Endothelial cell of umbilical vein (primary cell): ENCODE measurements at regions not wholly inside any gene's neighbourhood (a gene's known extent, or its start where the extent isn't known, plus 50 kb on each side); places are given as distances from the start of the nearest gene placed in this dataset.

Experiments
- BruUV-seq: library from RNA; stranded (reverse); fragments of 400-500 nt; replicated peaks from 2 replicates; lab custom pipeline; 2021; lab: Mats Ljungman, UMichigan
- CTCF ChIA-PET: fragments of 300-600, 350-600 bp; sonication (Branson Sonifier 250); formaldehyde crosslinking; loops from one replicate; lab custom pipeline; 2021; ENCODE audit warnings: antibody characterized with exemption, inconsistent platforms; lab: Charles Lee
- POLR2A ChIA-PET: fragments of 300-600, 350-600 bp; sonication (Branson Sonifier 250); formaldehyde crosslinking; loops from one replicate; lab custom pipeline; 2021; ENCODE audit warnings: antibody characterized with exemption, inconsistent platforms; lab: Charles Lee
- DNase-seq: peaks from one replicate; pipeline ENCODE4 v3.0.0-alpha.2; 2011; ENCODE audit warnings: low read depth, low spot score
- FAIRE-seq: peaks from 2 replicates; lab custom pipeline; 2011; peaks lifted over from hg19 to GRCh38; lab: Jason Lieb, UNC
- H2AFZ ChIP-seq: 2 replicates; pipeline ENCODE4 v1.6.0; 2012; ENCODE audit warnings: low read depth, low read length, control low read depth, inconsistent platforms
- H3K27ac ChIP-seq: 2 replicates; pipeline ENCODE4 v1.5.1; 2011; ENCODE audit warnings: low read depth, mild to moderate bottlenecking, control low read depth, low read length, moderate library complexity; ENCODE audit not compliant: insufficient read depth
- H3K27me3 ChIP-seq, 2 experiments: 2 replicates each; pipeline versions ENCODE4 v1.6.0 to v1.6.1; 2011; ENCODE audit warnings: low read length in 2 of 2, mixed read lengths in 1 of 2; ENCODE audit not compliant: control insufficient read depth in 2 of 2, insufficient read depth in 2 of 2
- H3K36me3 ChIP-seq, 2 experiments: 2 replicates in 1 of 2; 3 replicates in 1 of 2; pipeline ENCODE4 v1.5.1; 2011; ENCODE audit warnings: low read length in 2 of 2, mild to moderate bottlenecking in 1 of 2, moderate library complexity in 1 of 2; ENCODE audit not compliant: control insufficient read depth in 2 of 2, insufficient read depth in 2 of 2; ENCODE audit errors: extremely low read depth in 1 of 2
- H3K4me1 ChIP-seq: 3 replicates; pipeline ENCODE4 v1.5.1; 2011; ENCODE audit warnings: mild to moderate bottlenecking, low read length; ENCODE audit not compliant: control insufficient read depth, insufficient read depth; ENCODE audit errors: extremely low read depth
- H3K4me2 ChIP-seq: 2 replicates; pipeline ENCODE4 v1.6.1; 2011; ENCODE audit warnings: low read length, control low read depth, mixed read lengths; ENCODE audit not compliant: insufficient read depth
- H3K4me3 ChIP-seq, 3 experiments: fragments of 200-600 bp in 1 of 3; sonication (generic), shearing (Covaris generic) in 1 of 3; replicated peaks in 1 of 3; 2 replicates each; pipeline ENCODE4 v1.5.1; 2011 to 2016; ENCODE audit warnings: control low read depth in 3 of 3, low read length in 3 of 3, mild to moderate bottlenecking in 2 of 3, inconsistent platforms in 1 of 3, low read depth in 1 of 3, moderate library complexity in 1 of 3; ENCODE audit not compliant: insufficient read depth in 1 of 3
- H3K79me2 ChIP-seq: 2 replicates; pipeline ENCODE4 v1.6.0; 2012; ENCODE audit warnings: low read length, inconsistent platforms; ENCODE audit not compliant: control insufficient read depth, insufficient read depth
- H3K9ac ChIP-seq: replicated peaks from 2 replicates; pipeline ENCODE3; 2011; ENCODE audit warnings: low read length, control low read depth; ENCODE audit not compliant: insufficient read depth; ENCODE audit errors: extremely low read depth
- H3K9me1 ChIP-seq: replicated peaks from 3 replicates; pipeline ENCODE4 v1.6.0; 2011; ENCODE audit warnings: mild to moderate bottlenecking, low read length; ENCODE audit not compliant: control insufficient read depth, insufficient read depth; ENCODE audit errors: extremely low read depth
- H3K9me3 ChIP-seq: replicated peaks from 2 replicates; pipeline ENCODE4 v1.5.1; 2012; ENCODE audit warnings: low read length, inconsistent platforms; ENCODE audit not compliant: control insufficient read depth, insufficient read depth
- H4K20me1 ChIP-seq: replicated peaks from 2 replicates; pipeline ENCODE3; 2011; ENCODE audit warnings: mild to moderate bottlenecking, low read length; ENCODE audit not compliant: control insufficient read depth, insufficient read depth; ENCODE audit errors: extremely low read depth
- CTCF ChIP-seq, 2 donors: IDR thresholded peaks; 1 replicate in 1 of 2; 2 replicates in 1 of 2; pipeline ENCODE4 v1.5.1; 2011; ENCODE audit warnings: low read length in 2 of 2, mild to moderate bottlenecking in 2 of 2, moderate library complexity in 2 of 2, control low read depth in 1 of 2, inconsistent platforms in 1 of 2, low read depth in 1 of 2; ENCODE audit not compliant: insufficient read depth in 1 of 2; ENCODE audit errors: extremely low read depth in 1 of 2
- EZH2 ChIP-seq: IDR thresholded peaks from 2 replicates; pipeline ENCODE4 v1.6.1; 2012; ENCODE audit warnings: borderline replicate concordance, low read depth, mild to moderate bottlenecking, moderate library complexity, low read length, inconsistent platforms; ENCODE audit not compliant: severe bottlenecking
- FOS ChIP-seq: IDR thresholded peaks from 2 replicates; pipeline ENCODE4 v1.6.1; 2011; ENCODE audit warnings: mild to moderate bottlenecking, low read length, moderate library complexity, borderline replicate concordance; ENCODE audit not compliant: insufficient read depth
- GATA2 ChIP-seq: IDR thresholded peaks from 2 replicates; pipeline ENCODE4 v1.7.0; 2011; ENCODE audit warnings: low read depth, mild to moderate bottlenecking, moderate library complexity, mixed read lengths, low read length; ENCODE audit not compliant: insufficient read length, insufficient read depth
- JUN ChIP-seq: IDR thresholded peaks from 2 replicates; pipeline ENCODE4 v1.6.1; 2011; ENCODE audit warnings: borderline replicate concordance, low read depth; ENCODE audit not compliant: insufficient read length, insufficient read depth
- MAX ChIP-seq: IDR thresholded peaks from 2 replicates; pipeline ENCODE4 v1.6.1; 2011; ENCODE audit not compliant: insufficient read depth, insufficient read length
- MYC ChIP-seq: IDR thresholded peaks from one replicate; pipeline ENCODE4 v1.6.1; 2011; ENCODE audit warnings: mild to moderate bottlenecking, low read depth, low read length
- POLR2A ChIP-seq: IDR thresholded peaks from 2 replicates; pipeline ENCODE4 v1.6.1; 2012; ENCODE audit warnings: low read depth, mild to moderate bottlenecking, control low read depth, low read length
- POLR2AphosphoS5 ChIP-seq: IDR thresholded peaks from 2 replicates; pipeline ENCODE4 v1.6.1; 2012; ENCODE audit warnings: low read depth, mild to moderate bottlenecking, control low read depth, low read length, moderate library complexity; ENCODE audit not compliant: insufficient read depth
- dilution Hi-C: fragments of 300-500 bp; cut with MboI; formaldehyde crosslinking; loops from one replicate; pipeline ENCODE4 v1.15.0; 2019; ENCODE audit warnings: low sequenced_read_pairs; ENCODE audit not compliant: extremely low pct_ligation_motif_present
- intact Hi-C: fragments of 100-400 bp; cut with micrococcal nuclease; formaldehyde crosslinking; loops from one replicate; pipeline ENCODE4 v1.10.0; 2022

- intact Hi-C loops (no loop called here), dilution Hi-C loops (no loop called here)
- H3K27me3 ChIP-seq = no peaks in the 10 kb centered on the region
- TF ChIP-seq POLR2AphosphoS5 (no peak), MAX (no peak), GATA2 (no peak), JUN (no peak), MYC (no peak), CTCF (IDR thresholded peaks at IDR 0.05; ENCODE audit: extremely low read depth in 1 of 2, insufficient read depth in 1 of 2, low read depth in 1 of 2, low read length in 2 of 2) (no peak), EZH2 (no peak), FOS (no peak), POLR2A (no peak)
- no peaks in the 10 kb centered on the region for H3K36me3 ChIP-seq
- DNase-seq = no peak
- no peak overlapping the region for H3K27ac ChIP-seq
- no peak overlapping the region for H3K9ac ChIP-seq
- no peak overlapping the region for H3K4me2 ChIP-seq
- no peaks in the 10 kb centered on the region for H3K4me1 ChIP-seq
- no peaks in the 10 kb centered on the region for H3K9me1 ChIP-seq
- ChIA-PET CTCF (no interaction called here), POLR2A (no interaction called here)
- H4K20me1 ChIP-seq = no peaks in the 10 kb centered on the region
- FAIRE-seq = no peak
- H3K4me3 ChIP-seq = no peak overlapping the region
- H3K9me3 ChIP-seq = no peaks in the 10 kb centered on the region
- no TSS peak for BruUV-seq
- no peak overlapping the region for H2AFZ ChIP-seq
- no peaks in the 10 kb centered on the region for H3K79me2 ChIP-seq
Measured at GRCh38 chr13:68697551-68697950, 1410.1 kb upstream of the ATXN8OS start.
